Osteoblast (primary cell): ENCODE measurements at regions not wholly inside any gene's neighbourhood (a gene's known extent, or its start where the extent isn't known, plus 50 kb on each side); places are given as distances from the start of the nearest gene placed in this dataset.
A peak's percentile ranks its signal among the peaks of the same experiment; 100 is the strongest.

Experiments
- DNase-seq: peaks from one replicate; pipeline ENCODE4 v3.0.0; 2011; ENCODE audit warnings: low spot score, mixed read lengths; ENCODE audit not compliant: insufficient read length; ENCODE audit errors: missing footprints
- H2AFZ ChIP-seq: 2 replicates; pipeline ENCODE4 v1.6.0; 2011; ENCODE audit warnings: mild to moderate bottlenecking, low read length
- H3K27ac ChIP-seq: 2 replicates; pipeline ENCODE4 v1.5.1; 2011; ENCODE audit warnings: mild to moderate bottlenecking, low read depth, low read length, moderate library complexity
- H3K27me3 ChIP-seq: 2 replicates; pipeline ENCODE4 v1.6.0; 2012; ENCODE audit warnings: mild to moderate bottlenecking, control low read depth, inconsistent platforms, low read length, moderate library complexity; ENCODE audit not compliant: insufficient read depth
- H3K36me3 ChIP-seq: 2 replicates; pipeline ENCODE4 v1.5.1; 2011; ENCODE audit warnings: mild to moderate bottlenecking, low read length, control low read depth, moderate library complexity; ENCODE audit not compliant: insufficient read depth
- H3K4me1 ChIP-seq: 2 replicates; pipeline ENCODE4 v1.5.1; 2011; ENCODE audit warnings: mild to moderate bottlenecking, low read length, control low read depth, moderate library complexity; ENCODE audit not compliant: insufficient read depth
- H3K4me2 ChIP-seq: 2 replicates; pipeline ENCODE4 v1.6.0; 2011; ENCODE audit warnings: mild to moderate bottlenecking, low read length; ENCODE audit not compliant: insufficient read depth
- H3K4me3 ChIP-seq: fragments of 200-600 bp; sonication (generic); 3 replicates; pipeline ENCODE4 v1.5.1; 2012; ENCODE audit warnings: mild to moderate bottlenecking, low read length, inconsistent platforms; ENCODE audit not compliant: insufficient read depth
- H3K79me2 ChIP-seq: 2 replicates; pipeline ENCODE4 v1.6.0; 2012; ENCODE audit warnings: mild to moderate bottlenecking, low read length, control low read depth, inconsistent platforms; ENCODE audit not compliant: insufficient read depth
- H3K9me3 ChIP-seq: 2 replicates; pipeline ENCODE4 v1.5.1; 2011; ENCODE audit warnings: low read depth, low read length, control low read depth
- H4K20me1 ChIP-seq: 2 replicates; pipeline ENCODE4 v1.6.0; 2012; ENCODE audit warnings: mild to moderate bottlenecking, low read length, control low read depth; ENCODE audit not compliant: insufficient read depth
- CTCF ChIP-seq: IDR thresholded peaks from 2 replicates; pipeline ENCODE4 v1.5.1; 2011; ENCODE audit warnings: mild to moderate bottlenecking, low read depth, low read length, moderate library complexity; ENCODE audit errors: extremely low read depth

GRCh38 chr2:122908159-122908558 is 1116.9 kb upstream of the CNTNAP5 start:
- H3K9me3 ChIP-seq: no peaks in the 10 kb centered on the region
- H3K4me1 ChIP-seq: no peaks in the 10 kb centered on the region

GRCh38 chr2:122927197-122927596 is 1097.9 kb upstream of the CNTNAP5 start:
- no peaks in the 10 kb centered on the region for H4K20me1 ChIP-seq
- no peak overlapping the region for H3K4me2 ChIP-seq
- no peaks in the 10 kb centered on the region for H3K27me3 ChIP-seq
- peaks cover 5% of the 10 kb centered on the region for H3K9me3 ChIP-seq
- no peak overlapping the region for H3K27ac ChIP-seq
- no peaks in the 10 kb centered on the region for H3K36me3 ChIP-seq
- H3K4me3 ChIP-seq: no peak overlapping the region
- no peak overlapping the region for H2AFZ ChIP-seq
- DNase-seq: no peak
- H3K79me2 ChIP-seq: no peaks in the 10 kb centered on the region
- no peaks in the 10 kb centered on the region for H3K4me1 ChIP-seq
- no peak for TF ChIP-seq CTCF

More at GRCh38 chr2:122908159-122908558, 1116.9 kb upstream of the CNTNAP5 start:
- Histone ChIP-seq H3K27me3 (no peaks in the 10 kb centered on the region), H2AFZ (no peak overlapping the region), H3K79me2 (no peaks in the 10 kb centered on the region), H3K4me2 (no peak overlapping the region), H3K36me3 (no peaks in the 10 kb centered on the region), H4K20me1 (no peaks in the 10 kb centered on the region), H3K4me3 (no peak overlapping the region), H3K27ac (no peak overlapping the region)
- no peak for DNase-seq
- no peak for TF ChIP-seq CTCF

- Histone ChIP-seq H3K4me2 (no peak overlapping the region), H3K36me3 (no peaks in the 10 kb centered on the region), H3K9me3 (peaks cover 5% of the 10 kb centered on the region), H3K27me3 (no peaks in the 10 kb centered on the region), H2AFZ (no peak overlapping the region), H3K4me1 (no peaks in the 10 kb centered on the region), H3K4me3 (no peak overlapping the region), H4K20me1 (no peaks in the 10 kb centered on the region), H3K27ac (no peak overlapping the region), H3K79me2 (no peaks in the 10 kb centered on the region)
- no peak for TF ChIP-seq CTCF
- DNase-seq: no peak
Observed at GRCh38 chr2:122927710-122928557, 1097.2 kb upstream of the CNTNAP5 start.

GRCh38 chr2:122929347-122929746 is 1095.7 kb upstream of the CNTNAP5 start:
- Histone ChIP-seq H3K9me3 (peaks cover 3% of the 10 kb centered on the region), H3K79me2 (no peaks in the 10 kb centered on the region), H3K27ac (no peak overlapping the region), H3K36me3 (no peaks in the 10 kb centered on the region), H3K4me3 (no peak overlapping the region), H4K20me1 (no peaks in the 10 kb centered on the region), H3K4me1 (no peaks in the 10 kb centered on the region), H3K4me2 (no peak overlapping the region), H2AFZ (no peak overlapping the region), H3K27me3 (no peaks in the 10 kb centered on the region)
- no peak for TF ChIP-seq CTCF
- DNase-seq: peak; percentile 38
